ENCODE measurements at regions not wholly inside any gene's neighbourhood (a gene's known extent, or its start where the extent isn't known, plus 50 kb on each side); places are given as distances from the start of the nearest gene placed in this dataset.

DNA sequence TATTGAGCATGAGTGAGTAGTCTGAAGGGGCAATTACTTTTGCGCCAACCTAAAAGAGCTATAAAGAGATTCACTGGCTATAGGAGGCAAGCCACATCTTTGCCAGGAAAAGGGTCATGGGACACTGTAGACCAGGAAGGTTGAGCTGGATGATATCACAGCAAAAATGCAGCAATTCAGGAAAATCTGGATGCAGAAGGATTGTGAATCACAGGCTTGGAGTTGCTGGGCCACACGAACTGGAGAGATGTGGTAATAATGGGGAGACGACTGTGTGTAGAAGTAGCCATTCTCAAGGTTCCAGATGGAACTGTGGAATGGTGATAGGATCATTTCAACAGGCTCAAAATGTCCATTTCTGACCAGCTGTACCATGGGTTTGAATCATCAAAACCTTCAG is 151.4 kb upstream of the DAAM1 start:
- H3K4me3 Mint-ChIP-seq (ENCODE audit: unreplicated experiment) = no peak overlapping the region
- intact Hi-C loops (cut with micrococcal nuclease; ENCODE audit: unreplicated experiment) = no loop called here
- Histone ChIP-seq H3K4me3 (ENCODE audit: low read depth, low read length) (no peak overlapping the region), H3K4me1 (no peaks in the 10 kb centered on the region), H3K27me3 (replicated peaks; ENCODE audit: control insufficient read depth, insufficient read depth, low read length) (no peaks in the 10 kb centered on the region), H3K9me3 (no peaks in the 10 kb centered on the region), H3K36me3 (ENCODE audit: control insufficient read depth, insufficient read depth, low read length) (no peaks in the 10 kb centered on the region)
- TF ChIP-seq, protein P1, sequence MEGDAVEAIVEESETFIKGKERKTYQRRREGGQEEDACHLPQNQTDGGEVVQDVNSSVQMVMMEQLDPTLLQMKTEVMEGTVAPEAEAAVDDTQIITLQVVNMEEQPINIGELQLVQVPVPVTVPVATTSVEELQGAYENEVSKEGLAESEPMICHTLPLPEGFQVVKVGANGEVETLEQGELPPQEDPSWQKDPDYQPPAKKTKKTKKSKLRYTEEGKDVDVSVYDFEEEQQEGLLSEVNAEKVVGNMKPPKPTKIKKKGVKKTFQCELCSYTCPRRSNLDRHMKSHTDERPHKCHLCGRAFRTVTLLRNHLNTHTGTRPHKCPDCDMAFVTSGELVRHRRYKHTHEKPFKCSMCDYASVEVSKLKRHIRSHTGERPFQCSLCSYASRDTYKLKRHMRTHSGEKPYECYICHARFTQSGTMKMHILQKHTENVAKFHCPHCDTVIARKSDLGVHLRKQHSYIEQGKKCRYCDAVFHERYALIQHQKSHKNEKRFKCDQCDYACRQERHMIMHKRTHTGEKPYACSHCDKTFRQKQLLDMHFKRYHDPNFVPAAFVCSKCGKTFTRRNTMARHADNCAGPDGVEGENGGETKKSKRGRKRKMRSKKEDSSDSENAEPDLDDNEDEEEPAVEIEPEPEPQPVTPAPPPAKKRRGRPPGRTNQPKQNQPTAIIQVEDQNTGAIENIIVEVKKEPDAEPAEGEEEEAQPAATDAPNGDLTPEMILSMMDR (IDR thresholded peaks at IDR 0.05; ENCODE audit: insufficient read depth in 1 of 2, low read depth in 1 of 2, low read length in 1 of 2, severe bottlenecking in 1 of 2, unreplicated experiment in 1 of 2) = no peak
- peaks cover 5% of the 10 kb centered on the region for H3K27me3 Mint-ChIP-seq (ENCODE audit: insufficient read depth, unreplicated experiment)
- no peak for DNase-seq
- ChIA-PET POLR2A (no interaction called here), CTCF (no interaction called here)
- no peaks in the 10 kb centered on the region for H3K36me3 Mint-ChIP-seq (ENCODE audit: insufficient read depth, unreplicated experiment)
- H3K9me3 Mint-ChIP-seq (ENCODE audit: unreplicated experiment) = peaks cover 19% of the 10 kb centered on the region
- no TSS peak for BruUV-seq (replicated peaks)
- H3K27ac Mint-ChIP-seq (ENCODE audit: unreplicated experiment) = no peak overlapping the region
- no peaks in the 10 kb centered on the region for H3K4me1 Mint-ChIP-seq (ENCODE audit: low read depth, unreplicated experiment)

DNA sequence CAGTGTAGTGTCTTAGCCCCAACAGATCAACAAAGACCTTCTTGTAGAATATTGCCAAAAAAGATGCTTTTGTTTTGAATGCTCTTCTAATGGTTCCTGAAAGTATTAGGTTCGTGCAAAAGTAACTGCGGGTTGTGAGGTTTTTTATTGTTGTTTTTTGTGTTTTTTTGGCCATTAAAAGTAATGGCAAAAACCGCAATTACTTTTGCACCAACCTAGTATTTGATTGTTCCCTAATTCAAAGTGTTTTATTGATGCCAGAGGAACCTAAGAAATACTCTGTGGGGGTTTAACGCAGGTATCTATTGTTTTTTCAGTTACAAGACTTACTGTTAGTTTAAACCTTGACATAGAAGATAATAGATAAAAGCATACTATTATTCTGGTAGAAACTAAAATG is 150.8 kb upstream of the DAAM1 start:
- no peaks in the 10 kb centered on the region for H3K4me1 ChIP-seq
- Mint-ChIP-seq H3K4me1 (ENCODE audit: low read depth, unreplicated experiment) (no peaks in the 10 kb centered on the region), H3K27ac (ENCODE audit: unreplicated experiment) (no peak overlapping the region), H3K4me3 (ENCODE audit: unreplicated experiment) (no peak overlapping the region), H3K36me3 (ENCODE audit: insufficient read depth, unreplicated experiment) (no peaks in the 10 kb centered on the region), H3K27me3 (ENCODE audit: insufficient read depth, unreplicated experiment) (peaks cover 5% of the 10 kb centered on the region), H3K9me3 (ENCODE audit: unreplicated experiment) (peaks cover 19% of the 10 kb centered on the region)
- H3K4me3 ChIP-seq (ENCODE audit: low read depth, low read length) = no peak overlapping the region
- intact Hi-C loops (cut with micrococcal nuclease; ENCODE audit: unreplicated experiment) = no loop called here
- H3K36me3 ChIP-seq (ENCODE audit: control insufficient read depth, insufficient read depth, low read length) = no peaks in the 10 kb centered on the region
- H3K27me3 ChIP-seq (replicated peaks; ENCODE audit: control insufficient read depth, insufficient read depth, low read length) = no peaks in the 10 kb centered on the region
- no peak for DNase-seq
- TF ChIP-seq, protein P1 (IDR thresholded peaks at IDR 0.05; ENCODE audit: insufficient read depth in 1 of 2, low read depth in 1 of 2, low read length in 1 of 2, severe bottlenecking in 1 of 2, unreplicated experiment in 1 of 2) = no peak
- CTCF ChIA-PET = no interaction called here
- POLR2A ChIA-PET = no interaction called here
- no TSS peak for BruUV-seq (replicated peaks)
- no peaks in the 10 kb centered on the region for H3K9me3 ChIP-seq

GRCh38 chr14:59038746-59039145 is 149.7 kb upstream of the DAAM1 start:
- POLR2A ChIA-PET = no interaction called here

More at GRCh38 chr14:59038746-59039145, 149.7 kb upstream of the DAAM1 start:
- no TSS peak for BruUV-seq (replicated peaks)
- DNase-seq = no peak
- H3K4me1 ChIP-seq = no peaks in the 10 kb centered on the region
- intact Hi-C loops (cut with micrococcal nuclease; ENCODE audit: unreplicated experiment) = no loop called here
- no peak overlapping the region for H3K4me3 ChIP-seq (ENCODE audit: low read depth, low read length)
- Mint-ChIP-seq H3K27ac (ENCODE audit: unreplicated experiment) (no peak overlapping the region), H3K4me3 (ENCODE audit: unreplicated experiment) (no peak overlapping the region), H3K4me1 (ENCODE audit: low read depth, unreplicated experiment) (no peaks in the 10 kb centered on the region), H3K9me3 (ENCODE audit: unreplicated experiment) (peaks cover 19% of the 10 kb centered on the region), H3K27me3 (ENCODE audit: insufficient read depth, unreplicated experiment) (peaks cover 5% of the 10 kb centered on the region), H3K36me3 (ENCODE audit: insufficient read depth, unreplicated experiment) (no peaks in the 10 kb centered on the region)
- TF ChIP-seq, protein P1 (IDR thresholded peaks at IDR 0.05; ENCODE audit: insufficient read depth in 1 of 2, low read depth in 1 of 2, low read length in 1 of 2, severe bottlenecking in 1 of 2, unreplicated experiment in 1 of 2) = no peak
- H3K36me3 ChIP-seq (ENCODE audit: control insufficient read depth, insufficient read depth, low read length) = no peaks in the 10 kb centered on the region
- H3K9me3 ChIP-seq = no peaks in the 10 kb centered on the region
- H3K27me3 ChIP-seq (replicated peaks; ENCODE audit: control insufficient read depth, insufficient read depth, low read length) = no peaks in the 10 kb centered on the region
- CTCF ChIA-PET = no interaction called here
